NCI-H2029 treated with DMSO at 0.1 percent for 48 hours (cell line): ENCODE measurements at regions not wholly inside any gene's neighbourhood (a gene's known extent, or its start where the extent isn't known, plus 50 kb on each side); places are given as distances from the start of the nearest gene placed in this dataset.

Experiments used
- DNase-seq: peaks from one replicate; lab custom pipeline; 2025; lab: John Stamatoyannopoulos, UW

DNA sequence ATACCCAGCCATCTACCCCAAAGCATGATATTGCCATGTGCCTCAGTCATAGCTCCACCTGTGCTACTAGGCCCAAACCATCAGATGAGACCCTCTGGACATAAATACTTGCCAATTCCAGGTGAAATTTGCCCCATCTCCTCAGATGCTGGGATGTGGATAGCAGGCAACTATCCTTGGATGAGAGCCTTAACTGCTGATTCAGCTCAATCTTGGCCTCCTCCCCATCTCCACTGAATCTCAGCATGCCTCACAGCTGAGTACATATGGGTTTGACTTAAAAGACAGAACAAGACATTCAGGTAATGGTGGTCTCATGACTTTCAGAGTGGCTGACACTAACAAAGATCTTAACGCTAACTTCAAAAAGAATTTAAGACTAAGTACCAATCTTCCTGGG lies 50.8 kb upstream of the KLHL13 start:
- no peak for DNase-seq

DNA sequence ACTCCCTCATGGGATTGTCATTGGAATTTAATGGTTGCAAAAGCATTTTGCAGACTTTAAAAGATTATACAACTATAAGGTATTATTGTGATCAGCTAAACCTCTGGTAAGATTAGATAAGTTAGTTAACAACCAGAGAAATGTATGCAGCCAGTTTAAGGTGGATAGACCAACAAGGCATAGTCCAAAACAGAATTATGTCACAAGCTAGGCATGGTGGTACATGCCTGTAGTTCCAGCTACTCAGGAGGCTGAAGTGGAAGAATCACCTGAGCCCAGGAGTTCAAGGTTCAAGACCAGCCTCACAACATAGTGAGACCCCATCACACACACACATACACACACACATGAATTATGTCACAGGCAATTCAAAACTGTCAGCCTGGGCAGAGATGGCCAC lies 54.7 kb upstream of the KLHL13 start:
- DNase-seq: no peak

DNA sequence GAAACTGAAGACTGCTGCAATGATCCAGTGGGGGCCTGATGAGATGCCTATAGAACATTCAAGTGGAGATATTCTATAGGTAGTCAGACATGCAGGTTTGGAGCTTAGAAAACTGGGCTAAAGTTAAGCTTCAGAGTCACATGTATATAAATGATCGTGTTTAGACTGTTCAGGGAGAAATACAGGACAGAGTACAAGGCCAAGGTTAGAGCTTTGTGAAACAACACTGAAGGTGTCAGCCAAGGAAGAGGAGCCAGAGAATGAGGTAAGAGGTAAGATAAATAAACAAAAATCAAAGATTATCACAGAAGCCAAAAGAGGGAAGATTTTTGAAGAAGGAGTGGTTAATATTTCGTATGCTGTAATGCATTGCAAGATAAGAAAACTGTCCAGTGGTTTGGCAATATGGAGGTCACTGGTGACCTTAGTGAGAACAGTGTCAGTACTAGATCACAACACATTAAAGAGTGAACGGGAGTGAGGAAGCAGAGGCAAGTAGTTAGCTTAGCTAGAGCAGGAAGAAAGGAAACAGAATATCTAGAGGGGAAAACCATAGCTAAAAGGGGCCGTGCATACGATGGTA lies 58.0 kb upstream of the KLHL13 start:
- DNase-seq: no peak

DNA sequence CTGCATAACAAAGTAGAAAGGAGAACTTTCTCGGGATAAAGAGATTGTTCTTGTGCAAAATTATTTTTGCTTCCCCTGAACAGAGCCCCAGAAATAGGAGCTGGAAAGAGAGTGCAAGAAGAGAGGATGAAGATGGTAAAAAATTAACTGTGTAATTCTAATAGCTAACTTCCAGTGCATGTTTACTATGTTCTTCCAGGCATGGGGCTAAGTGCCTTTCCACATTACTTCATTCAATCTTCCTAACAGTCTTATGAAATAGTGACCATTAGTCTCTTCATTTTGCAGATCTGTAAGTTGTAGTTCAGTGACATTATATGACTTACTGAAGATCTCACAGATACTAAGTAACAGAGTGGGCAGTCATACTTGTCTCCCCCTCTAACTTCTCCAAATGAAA lies 61.1 kb upstream of the KLHL13 start:
- DNase-seq: no peak

DNA sequence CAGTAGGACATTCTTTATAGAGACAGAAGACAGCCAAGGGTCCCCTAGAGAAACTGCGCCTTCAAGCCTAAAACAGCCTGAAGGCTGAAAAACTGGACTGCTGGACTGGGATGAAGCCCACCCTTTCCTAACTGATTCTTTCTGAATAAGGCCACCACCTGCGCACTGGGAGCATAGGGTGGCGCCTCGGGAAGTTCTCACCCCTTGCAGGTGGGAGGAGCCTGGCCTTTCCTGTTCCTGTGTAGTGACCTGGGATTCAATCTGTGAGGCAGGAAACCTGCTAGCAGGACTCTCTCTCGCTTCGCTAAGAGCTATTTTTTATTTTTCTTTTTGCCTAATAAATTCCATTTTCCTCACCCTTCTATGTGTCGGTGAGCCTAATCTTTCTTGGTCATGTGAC lies 61.8 kb upstream of the KLHL13 start:
- no peak for DNase-seq

DNA sequence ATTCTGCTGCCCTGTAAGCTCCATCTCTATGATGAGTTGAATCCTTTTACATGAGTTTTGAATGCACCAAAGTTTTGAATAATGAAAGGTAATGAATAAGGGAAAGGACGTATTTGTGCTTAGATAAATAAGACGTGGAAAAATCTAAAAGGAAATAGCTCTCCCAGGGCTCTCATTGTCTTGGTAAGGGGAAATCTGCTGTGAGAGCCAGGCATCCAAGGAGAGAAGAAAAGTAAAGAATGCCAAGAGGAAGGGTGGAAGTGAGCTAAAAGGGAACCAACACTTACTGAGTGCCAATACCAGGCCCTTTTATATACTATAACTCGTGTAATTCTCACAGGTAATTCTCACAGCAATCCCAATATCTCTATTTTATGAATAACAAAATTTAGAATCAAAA lies 62.6 kb upstream of the KLHL13 start:
- no peak for DNase-seq

DNA sequence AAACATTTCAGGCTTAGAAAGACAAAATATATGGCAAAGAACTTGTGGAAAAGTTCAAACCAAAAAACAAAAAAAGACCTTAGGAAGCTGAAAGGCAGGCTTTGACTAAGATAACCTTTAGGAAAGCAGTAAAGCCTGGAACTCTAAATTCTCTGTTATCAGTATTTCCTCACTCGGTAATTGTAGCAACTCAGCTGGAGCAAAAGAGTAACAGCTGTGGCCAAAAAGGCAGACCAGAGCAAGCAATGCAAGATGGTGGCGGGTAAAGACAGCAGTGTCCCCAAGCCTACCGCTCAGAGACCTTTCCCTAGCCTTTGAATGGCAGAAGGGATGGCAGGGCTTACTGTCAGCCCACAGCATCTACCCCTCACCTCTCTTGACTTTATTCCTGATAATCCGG lies 63.1 kb upstream of the KLHL13 start:
- DNase-seq: no peak

DNA sequence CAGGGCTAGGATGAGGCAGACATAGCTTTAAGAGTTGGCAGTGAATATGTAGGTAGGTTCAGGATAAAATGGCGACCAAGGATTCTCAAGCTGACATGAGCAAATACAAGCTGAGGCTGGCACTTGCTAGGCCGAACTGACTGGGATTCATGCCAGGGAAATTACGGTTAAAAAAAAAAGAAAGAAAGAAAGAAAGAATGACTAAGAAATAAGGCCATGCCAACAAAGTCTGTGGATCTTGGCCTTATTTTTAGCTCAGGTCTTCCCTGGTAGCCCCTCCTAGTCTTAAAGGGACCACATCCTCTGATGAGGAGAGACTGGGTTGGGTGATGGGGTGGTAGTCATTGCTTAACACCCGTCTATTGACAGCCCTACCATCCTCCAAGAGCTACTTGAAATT lies 64.4 kb upstream of the KLHL13 start:
- no peak for DNase-seq

DNA sequence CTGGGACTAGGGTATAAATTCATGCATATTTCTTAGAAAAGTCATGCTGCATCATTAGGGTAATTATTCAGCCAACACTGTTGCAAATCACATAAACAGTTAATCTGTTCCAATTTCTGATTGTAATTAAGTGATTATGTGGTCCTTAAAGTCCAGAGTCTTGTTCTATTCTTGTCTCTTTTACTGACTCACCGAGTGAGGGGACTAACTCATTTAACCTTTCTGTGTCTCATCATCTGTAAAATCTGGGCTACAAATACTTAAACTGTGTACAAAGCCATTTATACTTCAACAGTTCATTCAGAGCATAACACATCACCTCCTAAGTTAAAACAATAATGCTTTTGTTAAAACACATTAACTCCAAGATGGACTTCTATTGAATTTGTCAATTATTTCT lies 65.4 kb upstream of the KLHL13 start:
- no peak for DNase-seq

DNA sequence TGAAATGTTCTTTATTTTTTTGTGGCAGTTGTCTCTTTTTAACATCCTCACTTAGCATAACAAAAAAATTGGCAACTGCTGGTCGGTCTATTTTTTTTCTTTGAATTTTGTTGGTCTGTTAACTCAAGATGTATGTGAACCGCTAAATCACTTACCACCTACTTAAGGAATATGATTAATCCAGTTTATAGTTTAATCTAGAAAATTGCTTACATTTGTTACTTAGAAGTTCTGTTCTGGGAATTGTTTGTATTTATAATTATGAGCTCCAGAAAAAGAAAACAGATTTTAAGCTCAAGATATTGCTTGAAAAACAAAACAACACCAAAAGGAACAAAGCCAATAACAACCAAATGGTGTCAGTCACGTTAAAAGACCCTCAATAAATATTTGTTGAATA lies 66.1 kb upstream of the KLHL13 start:
- no peak for DNase-seq

DNA sequence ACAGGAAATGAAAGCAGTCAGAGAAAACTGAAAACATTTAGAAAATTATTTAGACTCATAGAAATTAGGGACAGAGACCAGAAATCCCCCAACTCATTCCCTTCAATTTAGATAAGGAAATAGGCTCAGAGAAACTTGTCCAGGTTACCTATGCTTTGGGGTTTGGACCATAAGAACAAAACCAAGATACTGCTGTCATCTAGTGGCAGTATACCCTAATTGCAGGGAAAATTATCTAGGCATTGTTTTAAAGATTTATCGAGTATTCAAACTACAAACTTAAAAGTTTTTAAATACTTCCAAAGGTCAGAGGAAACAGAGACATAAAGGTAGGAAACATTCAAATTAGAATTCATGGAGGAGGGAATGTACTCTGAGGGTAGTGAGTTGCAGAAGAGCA lies 67.0 kb upstream of the KLHL13 start:
- no peak for DNase-seq

DNA sequence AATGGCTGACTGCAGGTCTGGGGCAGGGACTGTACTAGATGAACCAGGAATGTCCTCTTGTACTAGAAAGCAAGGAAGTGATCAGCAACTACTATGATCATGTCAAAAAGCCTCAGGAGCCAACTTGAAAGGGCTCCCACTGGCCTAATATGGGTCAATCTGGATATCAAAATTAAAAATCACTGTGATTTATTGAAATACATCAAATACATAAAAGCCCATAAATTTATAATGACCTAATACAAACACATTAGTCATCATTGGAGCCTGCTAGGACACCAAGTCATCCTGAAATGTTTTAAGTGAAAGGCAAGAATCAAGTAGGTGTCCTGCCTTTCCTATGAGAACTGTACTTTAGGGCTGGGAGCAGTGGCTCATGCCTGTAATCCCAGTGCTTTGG lies 70.5 kb upstream of the KLHL13 start:
- DNase-seq: no peak

DNA sequence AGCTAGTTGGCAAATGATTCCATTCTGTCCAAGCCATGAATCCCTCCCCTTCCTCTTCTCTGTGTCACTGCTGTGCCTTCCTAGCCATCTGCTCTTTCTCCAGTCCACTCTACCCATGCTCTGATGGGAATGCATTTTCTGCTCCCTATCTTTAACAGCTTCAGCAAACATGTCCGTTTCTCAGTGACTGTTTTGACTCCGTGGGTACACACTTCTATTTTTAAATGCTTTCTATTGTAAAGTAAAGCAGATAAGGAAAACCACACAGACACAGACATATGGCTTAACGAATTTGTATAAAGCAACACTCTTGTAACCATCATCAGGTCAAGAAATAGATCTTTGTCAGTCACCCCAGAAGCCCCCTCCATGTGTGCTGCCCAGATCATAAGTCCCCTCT lies 72.4 kb upstream of the KLHL13 start:
- no peak for DNase-seq

DNA sequence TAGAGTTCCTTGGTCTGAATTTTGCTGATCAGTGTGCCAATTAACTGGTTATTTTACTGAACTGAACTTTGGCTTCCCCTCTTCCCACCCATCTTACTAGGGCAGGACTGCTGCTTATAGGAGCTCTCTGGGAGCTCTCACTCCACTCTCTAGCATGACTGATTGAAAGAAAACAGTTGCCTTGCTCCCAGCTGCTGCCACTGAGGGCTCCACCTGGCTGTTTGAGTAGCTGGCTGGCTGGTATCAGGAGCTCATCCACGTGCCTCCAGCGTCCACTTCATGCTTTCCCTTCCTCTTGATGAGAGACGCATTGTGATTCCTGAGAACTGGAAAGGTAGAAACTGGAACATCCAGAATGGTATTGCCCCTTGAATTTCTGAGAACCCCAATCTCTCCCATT lies 73.0 kb upstream of the KLHL13 start:
- no peak for DNase-seq

DNA sequence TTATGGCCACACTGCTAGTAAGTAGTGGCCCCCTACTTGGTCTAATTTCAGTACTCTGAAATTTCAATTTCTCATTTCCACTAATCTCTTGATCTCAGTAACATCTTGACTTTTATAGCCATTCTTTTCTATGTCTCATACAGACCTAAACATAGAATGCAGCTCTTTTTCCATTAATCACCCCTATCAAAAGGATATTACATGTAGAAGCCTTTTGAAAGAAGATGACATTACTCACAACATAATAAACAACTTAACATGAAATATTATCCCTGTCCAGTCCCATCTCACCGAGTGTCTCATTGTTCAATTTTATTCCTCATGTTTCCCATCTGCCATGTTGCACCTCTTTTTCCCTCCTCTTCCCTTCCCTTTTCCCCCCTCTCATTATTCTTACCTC lies 81.1 kb upstream of the KLHL13 start:
- DNase-seq: no peak

DNA sequence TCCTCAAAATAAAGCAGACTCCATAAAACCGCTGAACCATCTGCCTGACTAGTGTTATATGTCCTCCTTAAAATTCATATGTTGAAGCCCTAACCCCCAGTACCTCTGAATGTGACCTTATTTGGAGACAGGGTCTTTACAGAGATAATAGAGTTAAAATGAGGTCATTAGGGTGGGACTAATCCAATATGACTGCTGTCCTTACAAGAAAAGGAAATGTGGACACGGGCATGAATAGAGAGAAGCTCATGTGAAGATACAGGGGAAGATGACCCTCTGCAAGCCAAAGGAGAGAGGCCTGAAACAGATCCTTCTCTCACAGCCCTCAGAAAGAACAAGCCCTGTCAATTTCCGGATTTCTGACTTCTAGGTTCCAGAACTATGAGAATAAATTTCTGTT lies 82.0 kb upstream of the KLHL13 start:
- DNase-seq: no peak

DNA sequence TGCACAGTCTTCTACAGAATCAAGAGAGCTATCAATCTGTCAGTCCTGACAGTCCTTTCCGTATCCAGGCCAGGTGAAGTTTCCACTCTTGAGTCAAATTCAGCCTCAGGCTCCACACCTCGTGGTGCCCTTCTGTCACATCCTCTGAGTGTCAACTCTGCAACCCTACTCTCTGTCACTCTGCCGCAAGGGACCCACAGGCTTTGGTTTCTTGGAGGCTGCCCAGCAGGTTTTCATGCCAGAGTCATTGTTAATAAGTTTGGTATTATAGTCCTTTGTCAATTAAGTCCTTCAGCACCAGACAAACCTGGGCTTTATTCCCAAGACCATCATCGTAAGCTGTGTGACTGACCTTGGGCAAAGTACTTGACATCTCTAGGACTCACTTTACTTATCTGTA lies 83.4 kb upstream of the KLHL13 start:
- DNase-seq: no peak

DNA sequence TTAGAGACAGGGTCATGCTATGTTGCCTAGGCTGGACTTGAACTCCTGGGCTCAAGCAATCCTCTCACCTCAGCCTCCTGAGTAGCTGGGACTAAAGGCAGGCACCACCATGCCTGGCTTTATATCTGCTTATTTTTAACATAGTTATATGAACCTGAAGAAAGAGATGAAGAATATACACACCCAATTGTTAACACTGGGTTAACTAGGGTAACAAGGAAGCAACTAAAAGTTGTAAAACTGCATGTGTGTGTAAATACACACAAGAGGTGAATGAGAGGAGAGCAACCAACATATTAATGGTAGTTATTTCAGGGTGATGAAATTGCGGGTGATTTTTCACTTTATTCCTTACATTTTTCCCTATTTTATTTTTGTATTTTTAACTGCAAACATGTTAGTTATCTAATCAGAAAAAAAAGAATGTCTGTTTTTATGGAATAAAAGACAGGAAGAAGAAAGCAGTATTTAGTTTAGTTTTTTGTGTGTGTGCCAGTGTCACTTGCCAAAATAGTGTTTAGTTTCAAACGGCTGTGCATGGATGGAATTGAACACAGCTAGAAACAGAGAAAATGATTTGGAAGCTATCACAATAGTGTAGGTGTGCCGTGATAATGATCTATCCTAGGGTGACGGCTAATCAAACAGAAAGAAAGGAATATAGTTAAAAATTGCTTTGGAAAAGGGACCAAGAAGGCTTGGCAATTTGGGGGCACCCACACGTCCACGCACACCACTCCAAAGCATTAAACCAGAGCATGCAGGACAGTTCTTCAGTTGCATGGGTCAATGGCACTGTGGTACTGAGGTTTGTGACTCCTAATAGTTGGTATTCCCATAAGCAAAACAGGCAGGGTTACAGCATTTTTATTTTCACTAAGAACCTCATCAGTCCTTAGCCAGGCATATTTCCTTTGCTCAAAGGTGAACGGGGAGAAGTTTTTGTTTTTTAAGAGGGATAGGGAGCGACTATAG lies 89.1 kb upstream of the KLHL13 start:
- no peak for DNase-seq

DNA sequence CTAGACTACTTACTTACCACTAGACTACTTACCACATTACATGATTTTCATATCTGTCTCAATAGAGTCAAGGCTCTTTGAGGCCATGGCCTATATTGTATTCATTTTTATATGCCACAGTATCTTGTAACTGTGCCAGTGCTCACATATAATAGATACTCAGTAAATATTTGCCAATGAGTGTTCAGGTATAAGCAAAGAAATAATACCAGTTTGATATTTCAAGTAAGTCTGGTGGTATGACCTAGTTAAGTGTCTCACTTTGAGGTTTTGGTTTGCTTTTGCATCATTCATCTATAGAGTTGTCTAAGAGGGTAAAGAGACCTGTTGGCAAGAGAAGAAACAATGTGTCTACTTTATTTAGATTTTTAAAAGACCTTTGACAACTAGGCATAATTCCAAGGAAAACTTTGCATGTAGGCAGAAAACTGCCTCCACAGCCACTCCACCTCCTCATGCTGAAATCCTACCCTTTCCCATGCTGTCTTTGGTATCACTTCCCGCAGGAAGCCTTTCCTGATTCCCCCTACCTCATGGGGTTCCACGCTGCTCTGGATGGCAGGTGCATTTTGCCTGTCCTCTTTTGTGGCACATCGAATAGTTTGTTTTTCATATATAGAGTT lies 91.3 kb upstream of the KLHL13 start:
- peak; percentile 83 for DNase-seq

DNA sequence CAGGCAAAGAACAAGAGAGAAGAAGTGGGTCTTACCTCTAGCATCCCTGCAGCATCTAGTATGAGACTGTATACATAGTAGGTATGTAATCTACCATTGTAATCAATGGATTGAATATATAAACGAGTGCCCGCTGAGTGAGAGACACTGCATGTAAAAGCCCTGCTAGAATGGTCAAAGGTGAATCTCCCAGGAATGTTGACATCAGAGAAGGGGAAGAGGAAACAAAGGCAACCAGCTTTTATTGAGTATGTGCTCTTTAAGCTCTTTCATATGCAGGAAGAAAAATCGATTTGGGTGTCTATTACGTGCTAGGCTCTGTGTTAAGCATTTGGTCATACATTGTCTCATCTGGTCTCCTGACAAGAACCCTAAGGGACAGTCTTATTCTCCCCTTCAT lies 91.9 kb upstream of the KLHL13 start:
- peak; percentile 15 for DNase-seq

DNA sequence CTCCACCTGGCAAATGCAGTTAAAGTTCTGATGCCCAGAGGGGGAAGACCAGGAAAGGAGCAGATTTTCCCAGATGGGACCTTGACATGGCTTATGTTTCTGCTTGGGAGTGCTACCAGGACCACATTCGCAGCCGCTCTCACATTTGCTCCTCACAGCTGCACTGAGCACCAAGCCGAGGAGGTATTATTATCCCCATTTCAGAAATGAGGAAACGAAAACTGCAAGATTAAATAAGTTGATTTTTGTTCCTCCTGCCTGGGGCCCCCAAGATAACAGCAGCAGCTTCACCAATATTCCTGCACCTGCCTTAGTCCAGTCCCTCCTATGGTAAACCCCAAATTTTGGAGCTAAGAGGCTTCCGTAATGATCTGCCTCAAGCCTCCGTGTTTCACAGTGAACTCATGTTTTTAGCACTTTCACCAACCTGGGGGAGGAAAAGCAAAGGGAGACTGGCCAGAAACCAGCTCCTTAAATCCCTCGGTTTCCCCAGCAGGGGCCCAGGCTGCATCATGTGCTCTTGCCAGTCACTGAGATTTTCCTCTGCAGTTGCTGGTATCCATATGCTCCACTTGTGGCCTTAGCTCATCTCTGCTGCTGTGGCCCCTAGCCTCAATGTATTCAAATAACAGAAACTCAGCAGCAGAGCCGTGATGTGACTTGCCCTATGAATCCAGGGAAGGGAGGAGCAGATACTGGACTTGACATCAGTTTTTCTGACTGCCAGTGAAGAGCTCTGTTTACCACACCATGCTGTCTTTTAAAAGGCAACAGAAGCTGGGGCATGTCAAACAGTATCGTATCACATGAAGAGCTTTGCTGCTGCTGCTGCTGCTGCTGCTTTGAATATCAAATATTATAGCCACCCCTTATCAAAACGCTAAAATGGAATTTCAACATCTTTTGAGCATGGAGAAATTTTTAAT lies 95.5 kb upstream of the KLHL13 start:
- no peak for DNase-seq

DNA sequence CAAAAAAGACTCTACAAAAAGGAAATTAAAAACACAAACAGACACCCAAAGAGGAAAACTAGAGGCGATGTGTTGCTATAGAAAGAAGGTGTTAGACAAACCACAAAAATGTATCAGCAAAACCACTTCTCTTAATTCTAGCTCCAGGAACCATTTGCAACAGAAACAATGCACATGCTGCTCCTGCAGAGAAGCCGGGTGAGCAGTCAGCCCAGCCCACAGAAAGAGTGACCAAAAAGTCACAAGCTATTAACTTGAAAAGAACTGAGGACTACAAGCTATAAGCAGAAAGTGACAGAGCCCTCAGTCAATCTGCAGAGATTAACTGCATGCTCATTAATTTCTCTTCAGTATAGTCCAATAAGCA lies 96.2 kb upstream of the KLHL13 start:
- DNase-seq: no peak
